HG02885 (cell line): ENCODE measurements at regions not wholly inside any gene's neighbourhood (a gene's known extent, or its start where the extent isn't known, plus 50 kb on each side); places are given as distances from the start of the nearest gene placed in this dataset.

Experiments
- ATAC-seq: cut with Tn5 transposase; IDR thresholded peaks from one replicate; pipeline ENCODE4 v1.9.1; 2021; ENCODE audit warnings: mild to moderate bottlenecking; ENCODE audit not compliant: unreplicated experiment, poor library complexity

- ATAC-seq, result no peak
Observed at GRCh38 chr5:124451721-124452383, 294.6 kb downstream of the ZNF608 start.

DNA sequence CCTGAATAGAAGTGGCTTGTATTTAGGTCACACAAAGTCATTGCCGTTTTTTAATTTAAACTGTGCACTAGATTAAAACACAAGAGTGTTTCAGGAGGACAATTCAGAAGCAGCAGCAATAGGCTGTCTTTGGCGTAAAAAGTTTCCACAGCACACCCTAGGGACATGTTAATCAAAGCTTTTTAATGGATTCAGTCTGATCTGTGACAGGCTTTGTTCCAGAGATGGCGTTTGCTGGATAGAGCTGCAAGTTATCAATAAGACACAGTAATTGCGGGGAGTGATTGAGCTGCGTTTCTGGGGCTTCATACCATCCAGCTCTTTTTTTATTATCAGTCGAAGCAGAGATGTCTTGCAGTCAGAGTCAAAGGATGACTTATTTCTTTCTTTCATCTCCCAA, 300.3 kb downstream of the ZNF608 start:
- no peak for ATAC-seq

DNA sequence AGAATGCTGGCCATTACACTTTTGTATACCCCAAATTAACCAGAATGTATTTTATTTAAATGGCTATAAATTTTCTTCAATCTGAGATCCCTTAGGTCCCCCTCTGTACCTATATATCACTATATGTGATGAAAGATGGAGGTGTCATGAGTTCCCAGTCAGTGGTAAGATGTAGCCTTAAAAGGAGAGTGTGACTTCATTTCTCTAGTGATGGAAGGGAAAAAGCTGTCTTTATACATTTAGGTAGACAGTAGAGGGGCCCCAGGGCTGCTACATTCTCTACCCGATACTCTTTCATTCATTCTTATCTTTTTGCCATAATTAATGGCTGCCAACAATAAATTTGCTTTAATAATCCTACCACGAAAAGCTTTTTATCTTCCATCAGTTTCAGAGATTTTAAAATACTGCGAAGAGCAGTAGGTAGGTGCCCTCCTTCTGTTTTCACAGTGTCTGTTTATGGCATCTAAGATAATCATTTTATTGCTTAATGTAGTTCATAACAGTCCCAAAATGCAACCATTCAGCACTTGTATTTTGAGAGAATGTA, 301.3 kb downstream of the ZNF608 start:
- no peak for ATAC-seq

DNA sequence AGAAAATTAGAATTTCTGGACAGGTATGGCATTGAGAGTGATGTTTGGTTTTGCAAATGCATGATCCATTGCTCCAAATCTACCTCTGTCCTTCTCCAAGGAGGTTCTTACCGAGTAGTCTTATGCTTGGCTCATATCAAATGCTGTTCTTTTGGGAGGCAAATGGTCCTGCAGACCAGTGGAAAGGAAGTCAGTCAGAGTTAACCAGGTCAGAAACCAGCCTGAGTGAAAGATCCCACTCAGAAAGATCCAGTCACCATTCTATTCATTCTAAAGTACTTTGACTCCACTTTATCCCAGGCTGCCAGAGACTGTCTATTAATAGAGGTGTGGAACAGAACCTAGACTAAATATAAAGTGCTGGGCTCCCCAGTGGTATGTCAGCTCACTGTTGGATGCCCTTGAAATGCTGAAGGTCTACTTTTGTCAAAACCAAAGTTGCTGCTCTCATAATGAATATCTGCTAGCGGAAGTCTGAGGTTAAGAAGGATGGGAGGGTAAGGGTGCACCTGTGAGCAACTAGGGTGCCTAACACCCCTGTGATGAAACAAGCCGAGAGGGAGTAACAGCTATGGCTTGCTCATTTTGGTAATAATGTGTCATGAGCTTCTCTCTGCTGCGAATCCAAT, 302.2 kb downstream of the ZNF608 start:
- ATAC-seq, result peak; percentile 100

- no peak for ATAC-seq
Observed at GRCh38 chr5:124440471-124440870, 306.0 kb downstream of the ZNF608 start.

DNA sequence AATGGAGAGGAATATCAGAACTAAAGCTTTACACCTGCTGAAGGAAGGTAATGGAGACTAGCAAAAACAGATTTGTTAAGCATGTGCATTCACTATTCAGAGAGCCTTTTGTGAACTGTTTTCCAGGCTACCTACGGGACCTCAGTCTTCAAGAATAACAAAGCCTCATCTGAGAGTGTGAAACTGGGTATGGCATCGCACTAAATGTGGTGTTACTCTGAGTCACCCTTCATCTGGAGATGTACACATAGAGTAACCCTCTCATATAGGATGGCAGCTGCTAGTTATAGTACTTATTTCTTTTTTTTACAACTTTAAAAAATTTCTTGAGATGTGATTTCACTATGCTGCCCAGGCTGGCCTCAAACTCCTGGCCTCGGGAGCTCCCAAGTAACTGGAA, 306.8 kb downstream of the ZNF608 start:
- ATAC-seq, result no peak

DNA sequence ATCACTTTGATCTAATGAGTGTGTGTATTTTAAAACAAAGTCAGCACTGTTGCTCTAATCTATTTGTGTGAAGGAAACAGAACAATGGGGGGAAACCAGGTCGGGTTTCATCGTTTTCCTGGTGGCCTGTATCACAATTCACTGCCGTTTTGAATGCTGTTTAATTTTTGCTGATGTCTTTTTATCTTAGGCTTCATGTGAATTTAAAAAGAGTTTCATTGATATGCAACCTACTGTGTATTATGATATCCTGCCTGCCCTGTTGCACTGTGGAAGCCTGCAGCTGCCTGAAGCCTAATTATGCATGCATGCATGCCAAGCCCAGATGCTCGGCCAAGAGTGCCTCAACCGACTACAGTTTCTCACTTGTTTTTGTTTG, 307.5 kb downstream of the ZNF608 start:
- ATAC-seq, result no peak

DNA sequence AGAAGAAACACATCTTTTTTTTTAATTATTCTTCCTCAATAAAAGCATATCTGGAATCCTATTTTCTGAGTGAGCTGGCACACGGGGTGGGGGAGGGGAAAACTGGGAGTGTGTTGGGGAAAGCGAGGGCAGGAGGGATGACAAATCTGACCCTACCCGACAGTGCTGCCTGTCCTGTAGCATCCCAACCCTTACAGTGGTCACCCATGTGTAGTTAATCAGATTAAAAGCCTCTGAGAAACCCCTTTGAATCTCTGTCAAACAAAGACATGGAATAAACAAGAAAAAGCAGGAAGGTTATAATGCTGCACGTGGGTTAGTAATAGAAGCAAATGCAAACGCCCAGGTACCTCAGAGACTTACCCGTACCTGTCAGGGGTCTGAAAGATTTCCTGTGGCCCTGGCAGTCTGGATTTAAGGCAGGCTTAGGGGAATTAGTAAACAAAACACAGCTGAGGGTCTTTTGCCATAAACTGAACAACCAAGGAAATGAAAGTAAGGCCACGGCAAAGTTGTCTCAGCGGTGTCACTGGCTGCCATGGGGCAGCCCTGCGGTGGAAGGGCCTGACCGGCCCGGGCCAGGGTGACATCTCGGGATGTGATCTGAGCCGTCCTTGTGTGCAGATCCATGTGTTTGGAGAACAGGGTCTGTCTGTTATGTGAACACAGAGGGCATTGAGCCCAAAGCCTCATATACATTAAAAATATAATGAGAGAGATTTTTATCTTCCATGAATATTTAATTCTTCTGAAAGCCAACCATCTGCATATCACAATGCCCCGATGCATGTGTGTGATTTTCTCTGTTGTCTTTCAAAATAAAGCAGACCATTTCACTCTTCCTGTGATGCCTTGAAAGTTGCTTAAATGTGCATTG, 308.2 kb downstream of the ZNF608 start:
- ATAC-seq, result no peak

DNA sequence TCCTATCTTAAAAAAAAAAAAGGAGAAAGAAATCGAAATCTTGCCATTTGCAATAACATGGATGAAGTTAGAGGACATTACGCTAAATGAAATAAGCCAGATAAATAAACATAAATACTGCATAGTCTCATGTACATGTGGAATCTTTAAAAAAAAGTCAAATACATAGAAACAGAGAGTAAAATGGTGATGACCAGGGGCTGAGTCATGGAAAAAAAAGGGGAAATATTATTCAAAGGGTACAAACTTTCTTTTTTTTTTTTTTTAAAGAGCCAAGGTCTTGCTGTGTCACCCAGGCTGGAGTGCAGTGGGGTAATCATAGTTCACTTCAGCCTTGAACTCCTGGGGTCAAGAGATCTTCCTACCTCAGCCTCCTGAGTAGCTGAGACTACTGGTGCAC, 310.1 kb downstream of the ZNF608 start:
- no peak for ATAC-seq

DNA sequence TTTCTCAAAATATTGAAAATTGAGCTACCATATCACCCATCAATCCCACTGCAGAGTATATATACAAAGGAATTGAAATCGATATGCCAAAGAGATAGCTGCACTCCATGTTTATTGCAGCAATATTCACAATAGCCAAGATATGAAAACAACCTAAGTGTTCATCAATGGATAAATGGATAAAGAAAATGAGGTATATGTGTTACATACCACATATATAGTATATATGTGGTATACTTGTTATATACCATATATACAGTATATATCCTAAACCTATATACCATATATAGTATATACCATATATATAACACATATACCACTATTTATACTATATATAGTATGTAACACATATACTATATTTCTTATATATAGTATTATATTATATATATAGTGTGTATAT, 313.3 kb downstream of the ZNF608 start:
- ATAC-seq, result no peak

- ATAC-seq, result peak; percentile 54
Observed at GRCh38 chr5:124421584-124421983, 324.9 kb downstream of the ZNF608 start.

- ATAC-seq, result peak; percentile 24
Observed at GRCh38 chr5:124420952-124421351, 325.5 kb downstream of the ZNF608 start.

- ATAC-seq, result peak; percentile 60
Observed at GRCh38 chr5:124419531-124419930, 326.9 kb downstream of the ZNF608 start.

GRCh38 chr5:124418390-124418789, 328.0 kb downstream of the ZNF608 start:
- ATAC-seq, result no peak

DNA sequence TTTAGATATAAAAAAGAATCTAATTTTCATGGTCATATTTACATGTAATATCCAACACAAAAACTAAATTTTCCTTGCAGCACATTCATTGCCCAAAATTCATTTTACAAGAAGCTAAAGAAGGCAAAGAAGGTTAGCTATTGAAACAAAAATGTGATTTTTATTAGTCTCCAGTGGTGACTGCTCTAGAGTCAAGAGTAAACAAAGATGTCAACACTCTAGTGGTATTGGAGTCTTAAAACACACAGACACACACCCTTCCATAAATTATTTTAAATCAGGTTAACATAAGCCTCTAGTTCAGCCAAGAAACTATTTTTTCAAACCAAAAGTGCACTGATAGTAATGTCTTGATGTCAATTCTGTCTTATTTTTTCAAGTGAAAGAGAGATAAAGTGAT, 329.2 kb downstream of the ZNF608 start:
- no peak for ATAC-seq

DNA sequence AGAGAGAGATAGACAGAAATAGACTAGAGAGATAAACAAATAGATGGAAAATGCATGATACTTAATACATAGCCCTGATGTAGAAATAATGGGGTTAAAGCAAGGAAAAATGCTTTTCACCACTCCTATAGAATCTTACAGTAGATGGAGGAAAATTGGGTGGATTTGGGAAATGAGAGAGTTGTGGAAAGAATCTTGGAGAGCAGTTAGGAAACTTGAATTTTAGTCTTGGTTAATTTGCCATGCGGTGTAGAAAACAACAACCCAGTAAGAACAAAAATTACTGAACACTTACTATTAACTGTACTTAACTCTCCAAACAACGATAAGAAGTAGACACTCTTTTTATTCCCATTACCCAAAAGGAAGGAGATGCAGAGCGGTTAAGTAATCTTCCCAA, 329.8 kb downstream of the ZNF608 start:
- ATAC-seq, result no peak

DNA sequence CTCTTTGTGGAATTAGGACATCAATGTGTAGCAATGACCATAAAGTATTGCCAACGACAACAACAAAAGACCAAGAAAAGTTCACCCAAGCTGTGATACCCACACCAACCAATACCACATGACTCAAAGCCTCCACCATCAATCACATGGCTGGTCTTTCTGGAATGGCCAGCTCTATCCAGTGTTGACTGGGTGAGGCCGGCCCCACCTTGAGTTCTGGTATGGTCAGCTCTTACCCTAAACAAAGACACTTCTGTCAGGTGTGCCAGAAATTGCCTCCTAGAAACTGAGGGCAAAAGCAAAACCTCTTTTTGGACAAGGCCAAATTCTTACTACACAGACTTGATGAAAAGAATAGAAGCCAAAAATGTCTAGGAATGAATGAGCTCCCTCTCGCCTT, 331.5 kb downstream of the ZNF608 start:
- ATAC-seq, result no peak

DNA sequence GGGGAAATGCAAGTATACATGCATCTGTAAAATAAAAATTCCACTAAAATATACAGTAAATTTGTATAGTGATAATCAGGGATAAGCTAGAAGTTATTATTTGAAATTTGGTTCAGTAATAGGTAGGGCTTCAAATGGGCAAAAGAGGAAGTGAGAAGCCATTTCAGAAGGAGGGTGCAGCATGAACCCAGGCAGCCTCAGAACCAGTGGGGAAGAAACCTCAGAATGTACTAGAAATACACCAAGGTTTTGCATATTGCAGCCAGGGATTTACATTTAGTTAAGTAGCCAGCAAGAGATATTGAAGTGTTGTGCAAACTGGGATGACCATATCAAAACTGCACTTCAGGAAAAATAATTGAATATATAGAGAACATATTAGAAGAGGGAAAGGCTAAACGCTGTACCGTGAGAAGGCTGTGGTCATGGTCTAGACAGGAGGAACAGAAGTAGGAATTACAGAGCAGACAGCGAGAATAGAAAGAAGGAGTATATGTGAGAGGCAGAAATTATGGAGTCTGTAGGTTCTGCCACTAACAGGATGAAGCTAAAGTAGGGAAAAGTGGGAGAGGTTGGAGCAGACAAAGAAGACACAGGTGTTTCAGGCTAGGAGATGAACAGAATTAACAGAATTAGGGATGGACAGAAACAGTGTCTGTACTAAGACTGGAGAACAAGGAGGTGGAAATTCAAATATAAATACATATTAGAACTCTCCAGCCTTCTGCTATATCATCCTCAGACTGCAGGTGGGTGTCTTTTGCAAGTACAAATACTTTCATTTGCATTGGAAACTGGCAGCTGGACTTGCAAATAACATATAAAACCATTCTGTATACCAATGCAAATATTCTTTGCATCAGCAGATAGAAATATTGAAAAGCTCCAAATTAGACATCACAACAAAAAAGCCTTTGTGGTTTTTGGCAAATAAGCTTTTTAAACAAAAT, 335.6 kb downstream of the ZNF608 start:
- peak; percentile 97 for ATAC-seq

DNA sequence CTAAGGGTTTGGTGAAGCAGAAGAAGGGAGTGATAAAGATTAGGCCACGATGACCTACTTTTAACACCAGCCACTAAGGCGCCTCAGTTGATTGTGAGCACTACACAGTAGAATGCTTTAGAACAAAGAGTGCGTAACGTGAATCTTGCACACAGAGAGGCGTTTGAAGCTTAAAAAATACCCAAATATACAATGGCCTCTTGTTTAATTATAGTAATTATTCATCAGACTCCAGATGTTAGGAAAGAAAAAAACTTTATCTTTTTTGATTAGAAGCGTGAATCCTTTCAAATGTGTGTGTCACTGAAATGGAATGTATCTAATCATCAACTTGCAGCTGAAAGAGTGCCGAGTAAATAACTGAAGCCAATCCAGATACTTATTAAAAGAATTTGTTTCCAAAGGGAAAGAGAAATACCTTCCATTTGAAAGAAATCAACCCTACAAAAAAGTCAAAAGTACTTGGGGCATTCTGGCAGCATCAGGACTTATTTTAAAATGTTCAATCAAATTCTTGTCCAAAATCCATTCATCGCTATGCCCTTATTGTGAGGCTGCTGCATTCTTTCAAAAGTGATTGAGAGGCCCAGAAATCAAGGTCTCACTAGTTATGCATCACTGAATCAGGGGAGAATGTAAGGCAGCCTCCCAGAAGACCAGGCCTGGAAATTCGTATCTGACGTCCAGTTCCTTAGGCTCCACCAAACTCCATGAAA, 337.5 kb downstream of the ZNF608 start:
- no peak for ATAC-seq
